ENCODE measurements at regions not wholly inside any gene's neighbourhood (a gene's known extent, or its start where the extent isn't known, plus 50 kb on each side); places are given as distances from the start of the nearest gene placed in this dataset.

GRCh38 chr5:24290536-24290935 is 354.2 kb downstream of the CDH10 start:
- H3K4me3 ChIP-seq (ENCODE audit: low read length) = no peak overlapping the region
- TF ChIP-seq, protein P1, sequence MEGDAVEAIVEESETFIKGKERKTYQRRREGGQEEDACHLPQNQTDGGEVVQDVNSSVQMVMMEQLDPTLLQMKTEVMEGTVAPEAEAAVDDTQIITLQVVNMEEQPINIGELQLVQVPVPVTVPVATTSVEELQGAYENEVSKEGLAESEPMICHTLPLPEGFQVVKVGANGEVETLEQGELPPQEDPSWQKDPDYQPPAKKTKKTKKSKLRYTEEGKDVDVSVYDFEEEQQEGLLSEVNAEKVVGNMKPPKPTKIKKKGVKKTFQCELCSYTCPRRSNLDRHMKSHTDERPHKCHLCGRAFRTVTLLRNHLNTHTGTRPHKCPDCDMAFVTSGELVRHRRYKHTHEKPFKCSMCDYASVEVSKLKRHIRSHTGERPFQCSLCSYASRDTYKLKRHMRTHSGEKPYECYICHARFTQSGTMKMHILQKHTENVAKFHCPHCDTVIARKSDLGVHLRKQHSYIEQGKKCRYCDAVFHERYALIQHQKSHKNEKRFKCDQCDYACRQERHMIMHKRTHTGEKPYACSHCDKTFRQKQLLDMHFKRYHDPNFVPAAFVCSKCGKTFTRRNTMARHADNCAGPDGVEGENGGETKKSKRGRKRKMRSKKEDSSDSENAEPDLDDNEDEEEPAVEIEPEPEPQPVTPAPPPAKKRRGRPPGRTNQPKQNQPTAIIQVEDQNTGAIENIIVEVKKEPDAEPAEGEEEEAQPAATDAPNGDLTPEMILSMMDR (conservative IDR thresholded peaks at IDR 0.05; ENCODE audit: low read depth, low read length) = no peak
- no peak for DNase-seq (ENCODE audit: low read depth)

DNA sequence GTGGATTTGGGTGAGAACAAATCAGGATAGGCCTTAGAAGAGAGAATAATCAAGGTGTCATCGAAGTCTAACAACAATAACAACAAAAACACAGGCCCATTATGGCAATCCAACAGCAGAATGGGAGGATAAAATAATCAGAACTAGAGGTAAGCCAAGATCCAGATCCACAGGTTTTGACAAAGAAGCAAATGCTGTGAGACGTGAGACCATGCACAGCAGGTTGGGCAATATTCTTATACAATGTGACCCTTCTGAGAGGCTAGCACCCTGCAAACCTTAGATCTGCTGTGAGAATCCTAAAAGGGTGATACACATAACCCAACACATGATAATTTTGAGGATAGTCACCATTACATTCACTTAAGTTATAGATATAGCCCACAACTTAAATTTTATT is 352.9 kb downstream of the CDH10 start:
- TF ChIP-seq, protein P1 (conservative IDR thresholded peaks at IDR 0.05; ENCODE audit: low read depth, low read length) = no peak

DNA sequence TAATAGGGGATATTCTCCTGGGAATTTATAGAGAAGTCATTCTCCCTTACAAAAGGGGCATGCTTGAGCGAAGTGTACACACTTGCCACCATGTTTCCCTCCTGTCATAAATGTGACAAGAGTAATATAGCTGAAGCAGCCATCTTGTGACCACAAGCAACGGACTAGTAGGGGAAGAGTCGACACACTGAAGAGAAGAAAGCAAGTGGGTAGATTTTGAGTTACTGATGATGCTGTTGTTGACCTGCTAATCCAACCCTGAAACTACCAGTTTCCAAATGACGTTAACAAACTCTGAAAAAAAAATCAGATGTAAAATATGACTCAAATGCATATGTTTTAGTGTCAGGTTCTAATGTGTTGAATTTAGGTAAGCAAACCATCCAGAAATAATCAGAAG is 350.4 kb downstream of the CDH10 start:
- TF ChIP-seq, protein P1 (conservative IDR thresholded peaks at IDR 0.05; ENCODE audit: low read depth, low read length) = no peak
- DNase-seq (ENCODE audit: low read depth) = no peak
- no peak overlapping the region for H3K4me3 ChIP-seq (ENCODE audit: low read length)

More for the DNA sequence above, 352.9 kb downstream of the CDH10 start:
- H3K4me3 ChIP-seq (ENCODE audit: low read length) = no peak overlapping the region
- DNase-seq (ENCODE audit: low read depth) = no peak

DNA sequence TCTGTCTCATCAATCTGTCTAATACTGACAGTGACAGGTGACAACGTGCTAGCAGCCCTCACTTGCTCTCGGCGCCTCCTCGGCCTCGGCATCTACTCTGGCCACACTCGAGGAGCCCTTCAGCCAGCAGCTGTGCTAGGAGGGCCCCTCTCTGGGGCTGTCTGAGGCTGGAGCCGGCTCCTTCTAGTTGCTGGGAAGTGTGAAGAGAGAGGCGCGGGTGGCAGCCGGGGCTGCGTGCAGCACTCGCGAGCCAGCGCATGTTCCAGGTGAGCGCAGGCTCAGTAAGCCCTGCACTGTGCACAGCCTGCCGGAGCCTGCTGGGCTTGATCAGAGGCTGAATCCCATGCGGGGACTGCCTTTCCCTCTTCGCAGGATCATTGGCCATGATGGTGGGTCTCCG is 330.7 kb downstream of the CDH10 start:
- TF ChIP-seq, protein P1 (conservative IDR thresholded peaks at IDR 0.05; ENCODE audit: low read depth, low read length) = no peak

DNA sequence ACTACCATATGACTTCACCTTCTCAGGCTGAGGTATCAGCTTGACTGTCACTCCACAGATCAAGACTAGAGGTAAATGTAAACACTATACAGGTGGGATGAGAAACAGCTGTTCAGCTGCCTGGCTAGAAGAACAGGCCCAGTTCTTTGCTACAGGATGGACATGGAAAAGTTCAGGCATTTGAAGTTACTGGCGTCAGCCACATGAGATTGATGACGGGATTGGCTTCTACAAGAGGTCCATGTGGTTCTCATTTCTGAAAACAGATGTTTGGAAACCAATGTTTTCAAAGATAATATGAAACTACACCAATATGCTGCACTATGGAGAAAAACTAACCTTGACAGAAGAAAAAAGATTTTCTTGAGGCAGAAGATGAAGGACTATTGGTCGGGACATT is 324.1 kb downstream of the CDH10 start:
- TF ChIP-seq, protein P1 (conservative IDR thresholded peaks at IDR 0.05; ENCODE audit: low read depth, low read length) = no peak
- no peak for DNase-seq (ENCODE audit: low read depth)
- H3K4me3 ChIP-seq (ENCODE audit: low read length) = no peak overlapping the region

More for the DNA sequence above, 330.7 kb downstream of the CDH10 start:
- DNase-seq (ENCODE audit: low read depth) = no peak
- no peak overlapping the region for H3K4me3 ChIP-seq (ENCODE audit: low read length)

DNA sequence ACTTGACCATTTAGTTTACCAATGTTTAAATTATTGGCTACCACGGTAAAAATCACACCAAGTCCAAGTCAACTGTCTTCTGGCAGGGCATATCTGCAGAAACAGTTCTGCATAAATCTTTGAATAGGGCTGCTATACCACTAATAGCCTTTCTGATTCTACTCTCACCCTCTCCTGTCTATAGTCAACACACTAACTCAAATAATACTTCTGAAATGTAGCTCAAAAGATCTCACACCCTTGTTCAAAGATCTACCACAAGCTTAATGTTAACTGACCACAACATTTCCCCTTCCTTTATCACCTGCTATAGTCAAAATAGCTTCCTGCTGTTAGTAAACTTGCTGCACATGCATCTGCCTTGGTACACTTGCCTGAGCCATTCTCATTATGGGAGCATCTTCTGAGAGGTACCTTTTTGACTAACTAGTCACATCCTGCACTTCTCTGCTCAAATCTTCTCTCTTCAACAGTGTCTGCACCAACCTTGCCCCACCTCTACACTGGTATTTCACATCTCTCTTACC is 319.4 kb downstream of the CDH10 start:
- H3K4me3 ChIP-seq (ENCODE audit: low read length) = no peak overlapping the region
- DNase-seq (ENCODE audit: low read depth) = no peak
- TF ChIP-seq, protein P1 (conservative IDR thresholded peaks at IDR 0.05; ENCODE audit: low read depth, low read length) = no peak

GRCh38 chr5:24331531-24331930 is 313.2 kb downstream of the CDH10 start:
- no peak for DNase-seq (ENCODE audit: low read depth)
- TF ChIP-seq, protein P1 (conservative IDR thresholded peaks at IDR 0.05; ENCODE audit: low read depth, low read length) = no peak
- no peak overlapping the region for H3K4me3 ChIP-seq (ENCODE audit: low read length)

Measured in retinal pigment epithelial cell (primary cell).